OCI-LY3 (cell line): ENCODE measurements at regions not wholly inside any gene's neighbourhood (a gene's known extent, or its start where the extent isn't known, plus 50 kb on each side); places are given as distances from the start of the nearest gene placed in this dataset.
"Not testable (repeated sequence)": the region's sequence is repeated elsewhere in the genome, so short reads cannot be mapped to it uniquely, and the experiment has no call there.

Source experiments
- H2AFZ ChIP-seq: fragments of 200-600, 300-600 bp; shearing (Covaris generic); 2 replicates; pipeline ENCODE4 v1.6.0; 2014; ENCODE audit warnings: antibody characterized with exemption, low read depth, low read length
- H3K27ac ChIP-seq: fragments of 200-600, 300-600 bp; sonication (generic); 2 replicates; pipeline ENCODE4 v1.5.1; 2014; ENCODE audit warnings: mild to moderate bottlenecking, low read length, moderate library complexity, mixed read lengths
- H3K27me3 ChIP-seq: fragments of 200-600, 300-600 bp; sonication (generic); 2 replicates; pipeline ENCODE4 v1.6.1; 2014; ENCODE audit warnings: low read depth, low read length, mixed read lengths
- H3K36me3 ChIP-seq: fragments of 200-600, 300-600 bp; sonication (generic); replicated peaks from 2 replicates; pipeline ENCODE3; 2014; ENCODE audit warnings: low read depth, low read length, mixed read lengths
- H3K4me1 ChIP-seq: fragments of 300-600, 200-600 bp; sonication (generic); 2 replicates; pipeline ENCODE4 v1.6.1; 2014; ENCODE audit warnings: low read length, mixed read lengths
- H3K4me2 ChIP-seq: fragments of 200-600, 300-600 bp; sonication (generic); 2 replicates; pipeline ENCODE4 v1.6.1; 2014; ENCODE audit warnings: low read length, mixed read lengths
- H3K4me3 ChIP-seq: fragments of 300-600, 200-600 bp; sonication (generic); 2 replicates; pipeline ENCODE4 v1.5.1; 2014; ENCODE audit warnings: antibody characterized with exemption, mild to moderate bottlenecking, low read length, moderate library complexity
- H3K79me2 ChIP-seq: fragments of 300-600, 200-600 bp; shearing (Covaris generic); 2 replicates; pipeline ENCODE4 v1.6.1; 2014; ENCODE audit warnings: mild to moderate bottlenecking, low read length, mixed read lengths
- H3K9ac ChIP-seq: fragments of 300-600, 200-600 bp; shearing (Covaris generic); 2 replicates; pipeline ENCODE4 v1.6.0; 2014; ENCODE audit warnings: mild to moderate bottlenecking, low read length, moderate library complexity
- H3K9me3 ChIP-seq: fragments of 200-600, 300-600 bp; shearing (Covaris generic); 2 replicates; pipeline ENCODE4 v1.6.1; 2014; ENCODE audit warnings: low read length, mixed read lengths; ENCODE audit not compliant: insufficient read depth
- H4K20me1 ChIP-seq: fragments of 200-600, 300-600 bp; sonication (generic); 2 replicates; pipeline ENCODE4 v1.6.1; 2016; ENCODE audit warnings: low read length, mixed read lengths; ENCODE audit not compliant: insufficient read depth
- EZH2phosphoT487 ChIP-seq: fragments of 200-600 bp; shearing (Covaris generic); IDR thresholded peaks from 2 replicates; pipeline ENCODE4 v1.6.1; 2018; ENCODE audit warnings: antibody characterized with exemption, mixed run types, low read depth
- TF ChIP-seq, protein P1 (sequence below): fragments of 200-600, 300-600 bp; sonication (generic); IDR thresholded peaks from 2 replicates; pipeline ENCODE4 v1.5.1; 2014; ENCODE audit warnings: antibody characterized with exemption, low read length, low read depth

DNA sequence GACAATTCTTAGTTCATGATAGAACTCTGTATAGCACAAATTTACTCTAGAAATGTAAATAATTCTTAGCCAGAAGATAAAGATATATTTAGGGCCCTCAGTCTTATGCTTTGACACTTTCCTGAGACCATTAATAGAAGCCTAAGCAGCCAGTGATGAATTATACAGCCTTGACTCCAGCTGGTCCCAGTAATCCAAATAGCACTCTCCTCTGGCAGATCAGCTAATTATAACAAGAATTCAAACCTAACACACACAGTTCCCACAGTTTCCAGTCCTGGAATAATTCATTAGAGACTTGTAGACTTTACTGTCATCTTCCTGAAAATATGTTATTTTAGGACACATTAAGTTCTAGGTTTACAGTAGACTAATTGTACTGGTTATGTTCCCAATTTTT, 50.4 kb downstream of the SHOC1 start:
- H2AFZ ChIP-seq: no peak overlapping the region
- H3K4me1 ChIP-seq: no peaks in the 10 kb centered on the region
- no peak overlapping the region for H3K4me2 ChIP-seq
- TF ChIP-seq EZH2phosphoT487: no peak
- TF ChIP-seq, protein P1, sequence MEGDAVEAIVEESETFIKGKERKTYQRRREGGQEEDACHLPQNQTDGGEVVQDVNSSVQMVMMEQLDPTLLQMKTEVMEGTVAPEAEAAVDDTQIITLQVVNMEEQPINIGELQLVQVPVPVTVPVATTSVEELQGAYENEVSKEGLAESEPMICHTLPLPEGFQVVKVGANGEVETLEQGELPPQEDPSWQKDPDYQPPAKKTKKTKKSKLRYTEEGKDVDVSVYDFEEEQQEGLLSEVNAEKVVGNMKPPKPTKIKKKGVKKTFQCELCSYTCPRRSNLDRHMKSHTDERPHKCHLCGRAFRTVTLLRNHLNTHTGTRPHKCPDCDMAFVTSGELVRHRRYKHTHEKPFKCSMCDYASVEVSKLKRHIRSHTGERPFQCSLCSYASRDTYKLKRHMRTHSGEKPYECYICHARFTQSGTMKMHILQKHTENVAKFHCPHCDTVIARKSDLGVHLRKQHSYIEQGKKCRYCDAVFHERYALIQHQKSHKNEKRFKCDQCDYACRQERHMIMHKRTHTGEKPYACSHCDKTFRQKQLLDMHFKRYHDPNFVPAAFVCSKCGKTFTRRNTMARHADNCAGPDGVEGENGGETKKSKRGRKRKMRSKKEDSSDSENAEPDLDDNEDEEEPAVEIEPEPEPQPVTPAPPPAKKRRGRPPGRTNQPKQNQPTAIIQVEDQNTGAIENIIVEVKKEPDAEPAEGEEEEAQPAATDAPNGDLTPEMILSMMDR: no peak
- H3K27ac ChIP-seq: no peak overlapping the region
- no peak overlapping the region for H3K9ac ChIP-seq
- H3K4me3 ChIP-seq: no peak overlapping the region
- H3K36me3 ChIP-seq: no peaks in the 10 kb centered on the region
- H4K20me1 ChIP-seq: no peaks in the 10 kb centered on the region
- H3K79me2 ChIP-seq: no peaks in the 10 kb centered on the region
- no peaks in the 10 kb centered on the region for H3K27me3 ChIP-seq
- H3K9me3 ChIP-seq: no peaks in the 10 kb centered on the region

- Histone ChIP-seq H3K27ac (no peak overlapping the region), H3K9me3 (no peaks in the 10 kb centered on the region), H3K4me2 (no peak overlapping the region), H2AFZ (no peak overlapping the region), H4K20me1 (no peaks in the 10 kb centered on the region), H3K36me3 (no peaks in the 10 kb centered on the region), H3K4me1 (no peaks in the 10 kb centered on the region), H3K9ac (no peak overlapping the region), H3K27me3 (no peaks in the 10 kb centered on the region), H3K4me3 (no peak overlapping the region), H3K79me2 (no peaks in the 10 kb centered on the region)
- TF ChIP-seq EZH2phosphoT487: no peak
Observed at GRCh38 chr9:111743275-111743674, 51.5 kb downstream of the SHOC1 start.

DNA sequence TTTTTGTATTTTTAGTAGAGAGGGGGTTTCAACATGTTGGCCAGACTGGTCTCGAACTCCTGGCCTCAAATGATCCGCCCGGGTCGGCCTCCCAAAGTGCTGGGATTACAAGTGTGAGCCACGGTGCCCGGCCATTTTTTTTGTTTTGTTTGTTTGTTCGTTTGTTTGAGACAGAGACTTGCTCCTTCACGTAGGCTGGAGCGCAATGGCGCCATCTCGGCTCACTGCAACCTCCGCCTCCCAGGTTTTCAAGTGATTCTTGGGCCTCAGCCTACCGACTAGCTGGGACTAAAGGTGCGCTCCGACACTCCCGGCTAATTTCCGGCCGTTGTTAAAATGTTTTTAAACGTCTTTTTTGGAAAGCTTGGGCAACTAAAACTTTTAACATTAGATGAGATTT, 54.0 kb downstream of the SHOC1 start:
- H4K20me1 ChIP-seq: no peaks in the 10 kb centered on the region
- no peak overlapping the region for H3K27ac ChIP-seq
- H2AFZ ChIP-seq: no peak overlapping the region
- no peak for TF ChIP-seq EZH2phosphoT487
- TF ChIP-seq, protein P1: no peak
- no peaks in the 10 kb centered on the region for H3K36me3 ChIP-seq
- H3K4me2 ChIP-seq: no peak overlapping the region
- H3K79me2 ChIP-seq: no peaks in the 10 kb centered on the region
- no peak overlapping the region for H3K4me3 ChIP-seq
- H3K9me3 ChIP-seq: peaks cover 9% of the 10 kb centered on the region; the same call in 1 of the 2 replicates
- no peaks in the 10 kb centered on the region for H3K27me3 ChIP-seq
- H3K9ac ChIP-seq: no peak overlapping the region
- no peaks in the 10 kb centered on the region for H3K4me1 ChIP-seq

GRCh38 chr9:111736714-111737113, 58.0 kb downstream of the SHOC1 start:
- TF ChIP-seq, protein P1: no peak
- TF ChIP-seq EZH2phosphoT487: no peak
- H3K4me2 ChIP-seq: no peak overlapping the region
- no peaks in the 10 kb centered on the region for H3K27me3 ChIP-seq
- H3K79me2 ChIP-seq: no peaks in the 10 kb centered on the region
- no peak overlapping the region for H3K27ac ChIP-seq
- no peak overlapping the region for H3K9ac ChIP-seq
- peaks cover 9% of the 10 kb centered on the region; the same call in 1 of the 2 replicates for H3K9me3 ChIP-seq
- H4K20me1 ChIP-seq: no peaks in the 10 kb centered on the region
- no peaks in the 10 kb centered on the region for H3K36me3 ChIP-seq
- H3K4me1 ChIP-seq: no peaks in the 10 kb centered on the region
- no peak overlapping the region for H3K4me3 ChIP-seq
- no peak overlapping the region for H2AFZ ChIP-seq

GRCh38 chr9:111735344-111735743, 59.4 kb downstream of the SHOC1 start:
- H3K27ac ChIP-seq, H4K20me1 ChIP-seq, H3K4me2 ChIP-seq, H2AFZ ChIP-seq, H3K79me2 ChIP-seq, H3K4me1 ChIP-seq, H3K9ac ChIP-seq, H3K4me3 ChIP-seq, H3K36me3 ChIP-seq, H3K27me3 ChIP-seq: not testable (repeated sequence)
- H3K9me3 ChIP-seq: peaks cover 14% of the 10 kb centered on the region; the same call in 1 of the 2 replicates
